Esophagus squamous epithelium (tissue), 5 donors: ENCODE measurements at regions not wholly inside any gene's neighbourhood (a gene's known extent, or its start where the extent isn't known, plus 50 kb on each side); places are given as distances from the start of the nearest gene placed in this dataset.
A peak's percentile ranks its signal among the peaks of the same experiment; 100 is the strongest.

Experiments
- DNase-seq: peaks from one replicate; lab custom pipeline; 2025; lab: John Stamatoyannopoulos, UW
- H3K27ac ChIP-seq, 4 donors: fragments of 200-600 bp; sonication (generic); one replicate each; pipeline ENCODE4 v1.5.1; 2016 to 2019; ENCODE audit warnings: mild to moderate bottlenecking in 1 of 4
- H3K27me3 ChIP-seq, 4 donors: fragments of 200-600 bp; sonication (generic); 1 replicate in 3 of 4; 2 replicates in 1 of 4; pipeline versions ENCODE4 v1.5.1 to v1.6.0; 2017 to 2021; ENCODE audit warnings: antibody characterized with exemption in 1 of 4
- H3K36me3 ChIP-seq, 3 donors: fragments of 200-600 bp; sonication (generic); one replicate each; pipeline ENCODE4 v1.5.1; 2016 to 2019
- H3K4me1 ChIP-seq, 3 donors: fragments of 200-600 bp; sonication (generic); one replicate each; pipeline ENCODE4 v1.5.1; 2017 to 2019
- H3K4me3 ChIP-seq, 4 donors: fragments of 200-600 bp; sonication (generic); 1 replicate in 3 of 4; 2 replicates in 1 of 4; pipeline ENCODE4 v1.5.1; 2016 to 2019; ENCODE audit warnings: mild to moderate bottlenecking in 2 of 4, moderate library complexity in 1 of 4
- H3K9me3 ChIP-seq, 3 donors: fragments of 200-600 bp; sonication (generic); one replicate each; pipeline ENCODE4 v1.5.1; 2016 to 2019
- CTCF ChIP-seq, 6 experiments: fragments of 450-650 bp in 4 of 6; fragments of 200-600 bp in 2 of 6; sonication (generic) in 2 of 6; IDR thresholded peaks; one replicate each; pipeline ENCODE4 v1.5.1; 2016 to 2019; ENCODE audit warnings: antibody characterized with exemption in 6 of 6, mild to moderate bottlenecking in 4 of 6, moderate library complexity in 4 of 6
- POLR2A ChIP-seq, 4 donors: fragments of 450-650 bp; IDR thresholded peaks; one replicate each; pipeline ENCODE4 v1.6.1; 2017; ENCODE audit warnings: antibody characterized with exemption in 4 of 4, mild to moderate bottlenecking in 4 of 4, moderate library complexity in 3 of 4
- WGBS, 2 donors: methylation state at CpG; one replicate each; pipeline ENCODE4 v1.1.5; 2018; 5-methylcytosine and 5-hydroxymethylcytosine counted together
- intact Hi-C: fragments of 100-400 bp; cut with DNase I; formaldehyde crosslinking; loops from one replicate; pipeline ENCODE4 v1.15.0; 2022
- donor health status: DM: yes; HTN: yes; CAD: no.

GRCh38 chr1:157194731-157195520 lies 56.7 kb upstream of the ETV3 start:
- no peak overlapping the region for H3K27ac ChIP-seq
- no peak for TF ChIP-seq CTCF (IDR thresholded peaks at IDR 0.05)
- no peak overlapping the region for H3K4me3 ChIP-seq
- H3K9me3 ChIP-seq: no peaks in the 10 kb centered on the region
- intact Hi-C loops: loop anchor here (10.0 kb wide), 1 partner anchor 300 kb away; no protein-coding TSS in a partner anchor
- H3K4me1 ChIP-seq: no peaks in the 10 kb centered on the region
- WGBS, 2 donors: 39 to 58% methylated on average over 11 to 12 of the region's 67 CpGs
- peaks cover 0 to 57% (median 0%) of the 10 kb centered on the region in 4 donors for H3K27me3 ChIP-seq
- DNase-seq: no peak
- H3K36me3 ChIP-seq: no peaks in the 10 kb centered on the region

- TF ChIP-seq POLR2A (IDR thresholded peaks at IDR 0.05) (no peak), CTCF (IDR thresholded peaks at IDR 0.05) (peak; percentile 13 to 54 (median 44))
- WGBS, 2 donors: 40 to 46% methylated on average over 18 to 20 of the region's 20 CpGs
- H3K27me3 ChIP-seq: peaks cover 0 to 57% (median 0%) of the 10 kb centered on the region in 4 donors
- H3K36me3 ChIP-seq: no peaks in the 10 kb centered on the region
- no peak for DNase-seq
- no peaks in the 10 kb centered on the region for H3K4me1 ChIP-seq
- intact Hi-C loops: loop anchor here (10.0 kb wide), 1 partner anchor 301 kb away; no protein-coding TSS in a partner anchor
- H3K9me3 ChIP-seq: no peaks in the 10 kb centered on the region
- H3K4me3 ChIP-seq: no peak overlapping the region
- no peak overlapping the region for H3K27ac ChIP-seq
Measured at GRCh38 chr1:157193702-157194391, 55.7 kb upstream of the ETV3 start.

GRCh38 chr1:157193219-157193618 lies 55.0 kb upstream of the ETV3 start:
- intact Hi-C loops: loop anchor here (10.0 kb wide), 1 partner anchor 302 kb away; no protein-coding TSS in a partner anchor
- no peaks in the 10 kb centered on the region for H3K4me1 ChIP-seq
- TF ChIP-seq POLR2A (IDR thresholded peaks at IDR 0.05) (no peak), CTCF (IDR thresholded peaks at IDR 0.05) (no peak)

GRCh38 chr1:157189986-157190982 lies 52.1 kb upstream of the ETV3 start:
- WGBS, 2 donors: 62 to 74% methylated on average over 15 to 22 of the region's 22 CpGs
- intact Hi-C loops: loop anchor here (10.0 kb wide), 1 partner anchor 305 kb away; no protein-coding TSS in a partner anchor
- TF ChIP-seq CTCF (IDR thresholded peaks at IDR 0.05) (no peak), POLR2A (IDR thresholded peaks at IDR 0.05) (no peak)
- DNase-seq: no peak
- H3K36me3 ChIP-seq: no peaks in the 10 kb centered on the region
- H3K27me3 ChIP-seq: peaks cover 0 to 47% (median 0%) of the 10 kb centered on the region in 4 donors
- no peak overlapping the region for H3K27ac ChIP-seq
- no peaks in the 10 kb centered on the region for H3K4me1 ChIP-seq
- no peaks in the 10 kb centered on the region for H3K9me3 ChIP-seq
- H3K4me3 ChIP-seq: no peak overlapping the region

More at GRCh38 chr1:157193219-157193618, 55.0 kb upstream of the ETV3 start:
- Histone ChIP-seq H3K36me3 (no peaks in the 10 kb centered on the region), H3K4me3 (no peak overlapping the region), H3K27me3 (peaks cover 0 to 57% (median 0%) of the 10 kb centered on the region in 4 donors), H3K27ac (no peak overlapping the region), H3K9me3 (no peaks in the 10 kb centered on the region)
- 32 to 43% methylated on average over 1 of the region's 1 CpG for WGBS, 2 donors
- no peak for DNase-seq
